ENCODE measurements at regions not wholly inside any gene's neighbourhood (a gene's known extent, or its start where the extent isn't known, plus 50 kb on each side); places are given as distances from the start of the nearest gene placed in this dataset.

DNA sequence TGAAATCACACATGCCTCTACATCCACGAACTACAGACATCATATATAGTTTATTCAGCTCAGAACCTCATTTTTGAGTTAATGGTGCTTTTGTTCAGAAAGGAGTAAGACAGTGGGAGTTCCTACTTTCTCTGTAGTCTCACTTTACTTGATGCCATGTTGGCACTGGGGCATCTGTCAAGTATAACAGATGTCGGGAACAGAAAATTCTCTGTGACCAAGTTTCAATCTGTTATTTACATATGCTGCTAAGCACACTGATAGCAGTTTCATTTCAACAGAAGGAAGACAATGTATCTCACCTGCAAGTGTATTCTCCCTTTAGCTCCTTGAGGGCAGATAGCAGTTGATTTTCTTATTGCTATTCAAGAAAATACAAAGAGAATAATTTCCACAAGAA is 774.1 kb downstream of the METTL4 start:
- Histone ChIP-seq H3K36me3 (replicated peaks; ENCODE audit: insufficient read depth, low read length) (no peaks in the 10 kb centered on the region), H3K27ac (ENCODE audit: low read length) (no peak overlapping the region), H2AFZ (ENCODE audit: low read length) (no peak overlapping the region), H3K4me1 (ENCODE audit: low read length) (peaks cover 8% of the 10 kb centered on the region; the same call in 1 of the 2 replicates), H3K27me3 (replicated peaks; ENCODE audit: insufficient read depth, low read length) (no peaks in the 10 kb centered on the region), H3K9me2 (replicated peaks; ENCODE audit: insufficient read depth, low read length) (no peaks in the 10 kb centered on the region), H3F3A (ENCODE audit: insufficient read depth, low read length) (no peaks in the 10 kb centered on the region), H3K9ac (ENCODE audit: low read length) (no peak overlapping the region), H3K9me3 (replicated peaks; ENCODE audit: insufficient read depth, low read length) (no peaks in the 10 kb centered on the region), H3K4me2 (ENCODE audit: low read depth, low read length) (0 out of 2 replicates have a peak overlapping the region, but pooled peaks have one; percentile 6), H4K20me1 (ENCODE audit: insufficient read depth, low read length) (no peaks in the 10 kb centered on the region), H3K79me2 (ENCODE audit: low read length) (no peaks in the 10 kb centered on the region), H3K4me3 (ENCODE audit: low read length) (no peak overlapping the region)
- peak; percentile 76 for DNase-seq
- TF ChIP-seq EZH2 (optimal IDR thresholded peaks at IDR 0.05; ENCODE audit: low read depth, low read length) (no peak), EZH2phosphoT487 (IDR thresholded peaks at IDR 0.05; ENCODE audit: low read length) (no peak)
- TF ChIP-seq, protein P1, sequence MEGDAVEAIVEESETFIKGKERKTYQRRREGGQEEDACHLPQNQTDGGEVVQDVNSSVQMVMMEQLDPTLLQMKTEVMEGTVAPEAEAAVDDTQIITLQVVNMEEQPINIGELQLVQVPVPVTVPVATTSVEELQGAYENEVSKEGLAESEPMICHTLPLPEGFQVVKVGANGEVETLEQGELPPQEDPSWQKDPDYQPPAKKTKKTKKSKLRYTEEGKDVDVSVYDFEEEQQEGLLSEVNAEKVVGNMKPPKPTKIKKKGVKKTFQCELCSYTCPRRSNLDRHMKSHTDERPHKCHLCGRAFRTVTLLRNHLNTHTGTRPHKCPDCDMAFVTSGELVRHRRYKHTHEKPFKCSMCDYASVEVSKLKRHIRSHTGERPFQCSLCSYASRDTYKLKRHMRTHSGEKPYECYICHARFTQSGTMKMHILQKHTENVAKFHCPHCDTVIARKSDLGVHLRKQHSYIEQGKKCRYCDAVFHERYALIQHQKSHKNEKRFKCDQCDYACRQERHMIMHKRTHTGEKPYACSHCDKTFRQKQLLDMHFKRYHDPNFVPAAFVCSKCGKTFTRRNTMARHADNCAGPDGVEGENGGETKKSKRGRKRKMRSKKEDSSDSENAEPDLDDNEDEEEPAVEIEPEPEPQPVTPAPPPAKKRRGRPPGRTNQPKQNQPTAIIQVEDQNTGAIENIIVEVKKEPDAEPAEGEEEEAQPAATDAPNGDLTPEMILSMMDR (IDR thresholded peaks at IDR 0.05; ENCODE audit: low read length) = no peak

DNA sequence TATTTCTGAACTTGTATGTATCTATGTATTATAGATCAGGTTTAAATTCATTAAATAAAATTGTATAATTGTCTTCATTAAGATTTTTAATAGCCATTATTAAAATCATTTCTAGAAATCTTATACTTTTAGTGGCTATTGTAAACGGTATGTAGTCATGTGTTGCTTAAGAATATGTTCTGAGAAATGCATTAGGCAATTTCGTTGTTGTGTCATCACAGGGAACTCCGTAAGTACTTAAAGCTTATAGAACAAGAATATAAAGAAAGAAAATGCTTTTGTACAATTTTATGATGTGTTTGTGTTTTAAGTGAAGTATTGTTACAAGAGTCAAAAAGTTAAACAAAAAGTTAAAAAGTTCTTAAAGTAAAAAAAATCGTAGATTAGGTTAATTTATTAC is 765.8 kb downstream of the METTL4 start:
- Histone ChIP-seq H3K9ac (ENCODE audit: low read length) (no peak overlapping the region), H3K27me3 (replicated peaks; ENCODE audit: insufficient read depth, low read length) (no peaks in the 10 kb centered on the region), H3K79me2 (ENCODE audit: low read length) (no peaks in the 10 kb centered on the region), H4K20me1 (ENCODE audit: insufficient read depth, low read length) (no peaks in the 10 kb centered on the region), H3K4me2 (ENCODE audit: low read depth, low read length) (no peak overlapping the region), H3K36me3 (replicated peaks; ENCODE audit: insufficient read depth, low read length) (no peaks in the 10 kb centered on the region), H3K9me2 (replicated peaks; ENCODE audit: insufficient read depth, low read length) (no peaks in the 10 kb centered on the region), H3K9me3 (replicated peaks; ENCODE audit: insufficient read depth, low read length) (no peaks in the 10 kb centered on the region), H3K4me1 (ENCODE audit: low read length) (no peaks in the 10 kb centered on the region), H3K27ac (ENCODE audit: low read length) (no peak overlapping the region), H2AFZ (ENCODE audit: low read length) (no peak overlapping the region), H3F3A (ENCODE audit: insufficient read depth, low read length) (no peaks in the 10 kb centered on the region), H3K4me3 (ENCODE audit: low read length) (no peak overlapping the region)
- TF ChIP-seq EZH2 (optimal IDR thresholded peaks at IDR 0.05; ENCODE audit: low read depth, low read length) (no peak), EZH2phosphoT487 (IDR thresholded peaks at IDR 0.05; ENCODE audit: low read length) (no peak)
- TF ChIP-seq, protein P1 (IDR thresholded peaks at IDR 0.05; ENCODE audit: low read length) = no peak
- DNase-seq = no peak

DNA sequence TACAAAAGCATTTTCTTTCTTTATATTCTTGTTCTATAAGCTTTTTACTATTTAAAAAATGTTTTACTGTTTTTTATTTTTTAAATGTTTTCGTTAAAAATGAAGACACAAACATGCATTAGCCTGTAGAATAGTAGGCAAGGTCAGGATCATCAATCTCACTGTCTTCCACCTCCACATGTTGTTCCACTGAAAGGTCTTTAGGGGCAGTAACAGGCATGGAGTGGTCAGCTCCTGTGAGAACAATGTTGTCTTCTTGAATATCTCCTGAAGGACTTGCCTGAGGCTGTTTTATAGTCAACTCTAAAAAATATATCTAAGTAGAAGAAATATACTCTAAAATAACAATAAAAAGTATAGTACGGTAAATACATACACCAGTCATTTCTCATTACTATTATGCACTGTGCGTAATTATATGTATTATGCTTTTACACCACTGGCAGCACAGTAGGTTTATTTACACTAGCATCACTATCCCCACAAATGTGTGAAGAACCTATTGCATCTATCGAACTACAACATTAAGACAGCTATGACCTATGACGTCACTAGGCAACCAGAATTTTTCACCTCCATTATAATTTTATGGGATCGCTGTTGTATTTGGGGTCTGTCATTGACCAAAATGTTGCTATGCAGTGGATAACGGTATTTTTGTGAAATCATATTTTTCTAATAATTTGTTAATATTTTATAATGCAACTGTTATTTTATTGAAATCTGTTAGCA is 764.3 kb downstream of the METTL4 start:
- Histone ChIP-seq H3K27me3 (replicated peaks; ENCODE audit: insufficient read depth, low read length) (no peaks in the 10 kb centered on the region), H3K4me3 (ENCODE audit: low read length) (no peak overlapping the region), H3K79me2 (ENCODE audit: low read length) (no peaks in the 10 kb centered on the region), H3K9ac (ENCODE audit: low read length) (no peak overlapping the region), H2AFZ (ENCODE audit: low read length) (no peak overlapping the region), H3K9me2 (replicated peaks; ENCODE audit: insufficient read depth, low read length) (no peaks in the 10 kb centered on the region), H3K27ac (ENCODE audit: low read length) (no peak overlapping the region), H3K36me3 (replicated peaks; ENCODE audit: insufficient read depth, low read length) (no peaks in the 10 kb centered on the region), H3K4me2 (ENCODE audit: low read depth, low read length) (no peak overlapping the region), H3K9me3 (replicated peaks; ENCODE audit: insufficient read depth, low read length) (no peaks in the 10 kb centered on the region), H3F3A (ENCODE audit: insufficient read depth, low read length) (no peaks in the 10 kb centered on the region), H4K20me1 (ENCODE audit: insufficient read depth, low read length) (no peaks in the 10 kb centered on the region), H3K4me1 (ENCODE audit: low read length) (no peaks in the 10 kb centered on the region)
- DNase-seq = no peak
- TF ChIP-seq, protein P1 (IDR thresholded peaks at IDR 0.05; ENCODE audit: low read length) = no peak
- TF ChIP-seq EZH2 (optimal IDR thresholded peaks at IDR 0.05; ENCODE audit: low read depth, low read length) (no peak), EZH2phosphoT487 (IDR thresholded peaks at IDR 0.05; ENCODE audit: low read length) (no peak)
